ENCODE measurements at regions not wholly inside any gene's neighbourhood (a gene's known extent, or its start where the extent isn't known, plus 50 kb on each side); places are given as distances from the start of the nearest gene placed in this dataset.

DNA sequence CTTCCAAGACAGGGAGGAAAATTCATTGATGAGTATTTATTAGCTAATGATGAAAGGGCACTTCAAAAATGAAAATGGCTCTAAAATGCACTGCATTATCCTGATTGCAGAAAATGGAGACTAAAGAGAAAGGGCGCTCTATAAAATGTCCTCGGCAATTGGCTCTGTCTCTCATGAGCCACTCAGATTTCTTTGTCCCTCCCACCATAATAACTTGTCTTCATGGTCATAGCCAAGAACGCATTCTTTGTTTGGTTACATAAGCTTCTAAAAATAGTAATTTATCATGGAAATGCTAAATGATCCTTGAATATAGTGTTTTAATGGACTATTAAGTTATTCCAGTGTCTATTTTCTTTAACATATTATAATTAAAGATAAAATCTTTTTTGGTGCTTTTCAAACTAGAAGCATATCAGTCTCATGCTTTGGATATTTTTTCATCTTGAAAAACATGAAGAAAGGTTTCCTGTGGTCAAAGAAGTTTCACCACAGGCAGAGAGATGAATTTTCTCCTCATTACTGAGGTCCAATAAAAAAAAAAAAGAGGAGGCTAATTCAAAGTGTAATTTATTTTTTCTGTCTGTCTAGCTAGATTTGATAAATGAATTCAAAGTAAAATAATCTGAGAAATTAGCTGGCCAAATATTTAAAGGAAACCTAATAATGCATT, 238.1 kb upstream of the BLID start:
- 52% methylated on average over 3 of the region's 3 CpGs for WGBS
- H3K4me1 ChIP-seq (ENCODE audit: insufficient read depth): no peaks in the 10 kb centered on the region
- no peaks in the 10 kb centered on the region for H3K36me3 ChIP-seq (ENCODE audit: insufficient read depth)
- H3K27ac ChIP-seq (ENCODE audit: low read depth): no peak overlapping the region
- DNase-seq (ENCODE audit: extremely low spot score): no peak
- no peak overlapping the region for H3K4me3 ChIP-seq (ENCODE audit: low read depth, low read length)

DNA sequence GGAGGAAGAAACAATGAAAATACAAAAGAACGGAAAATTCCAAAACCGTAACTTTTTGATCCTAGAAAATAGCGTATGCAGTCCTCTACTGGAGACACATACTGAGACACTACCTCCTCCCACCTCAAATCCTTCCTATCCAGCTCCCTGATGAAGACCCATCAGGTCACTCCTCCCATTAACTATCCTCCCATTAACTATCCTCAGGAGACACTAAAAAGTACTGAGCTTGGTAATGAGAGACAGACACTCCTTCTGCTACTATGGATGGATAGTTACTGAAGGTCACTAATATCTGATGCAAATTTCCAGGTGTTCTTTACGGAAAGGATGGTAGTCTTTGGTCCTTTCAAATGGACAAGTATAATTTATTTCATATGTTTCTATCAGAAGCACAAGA, 237.5 kb upstream of the BLID start:
- Histone ChIP-seq H3K4me3 (ENCODE audit: low read depth, low read length) (no peak overlapping the region), H3K27ac (ENCODE audit: low read depth) (no peak overlapping the region)
- 92% methylated on average over 4 of the region's 4 CpGs for WGBS

GRCh38 chr11:122348659-122349409, 232.8 kb upstream of the BLID start:
- WGBS: 47% methylated on average over 9 of the region's 9 CpGs
- Histone ChIP-seq H3K27ac (ENCODE audit: low read depth) (no peak overlapping the region), H3K4me1 (ENCODE audit: insufficient read depth) (no peaks in the 10 kb centered on the region), H3K4me3 (ENCODE audit: low read depth, low read length) (no peak overlapping the region), H3K36me3 (ENCODE audit: insufficient read depth) (no peaks in the 10 kb centered on the region)
- no peak for DNase-seq (ENCODE audit: extremely low spot score)

More for the DNA sequence above, 237.5 kb upstream of the BLID start:
- H3K4me1 ChIP-seq (ENCODE audit: insufficient read depth): no peaks in the 10 kb centered on the region
- H3K36me3 ChIP-seq (ENCODE audit: insufficient read depth): no peaks in the 10 kb centered on the region
- no peak for DNase-seq (ENCODE audit: extremely low spot score)

DNA sequence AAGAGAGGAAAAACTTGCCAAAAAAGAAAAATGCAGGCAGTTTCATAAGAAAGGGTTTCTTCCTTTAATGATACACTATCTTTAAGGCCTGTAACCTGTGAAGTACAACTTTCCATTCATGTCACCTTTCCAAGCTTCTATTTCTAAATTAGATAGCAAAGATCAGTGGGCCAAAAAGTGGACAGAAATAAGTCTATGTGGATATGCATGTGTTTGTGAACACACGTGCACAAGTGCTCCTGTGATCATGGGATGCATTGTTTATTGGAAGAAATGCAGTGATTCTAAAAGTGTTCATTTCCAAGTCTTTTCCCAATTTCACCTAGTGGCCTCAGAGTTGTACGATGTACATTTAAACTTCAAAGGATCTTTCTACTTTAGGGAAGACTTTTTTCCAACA, 230.0 kb upstream of the BLID start:
- no peak overlapping the region for H3K4me3 ChIP-seq (ENCODE audit: low read depth, low read length)
- no peak for DNase-seq (ENCODE audit: extremely low spot score)
- H3K27ac ChIP-seq (ENCODE audit: low read depth): no peak overlapping the region
- H3K36me3 ChIP-seq (ENCODE audit: insufficient read depth): no peaks in the 10 kb centered on the region
- H3K4me1 ChIP-seq (ENCODE audit: insufficient read depth): no peaks in the 10 kb centered on the region
- 80% methylated on average over 2 of the region's 2 CpGs for WGBS

GRCh38 chr11:122345586-122345985, 229.6 kb upstream of the BLID start:
- Histone ChIP-seq H3K4me3 (ENCODE audit: low read depth, low read length) (no peak overlapping the region), H3K27ac (ENCODE audit: low read depth) (no peak overlapping the region), H3K36me3 (ENCODE audit: insufficient read depth) (no peaks in the 10 kb centered on the region), H3K4me1 (ENCODE audit: insufficient read depth) (no peaks in the 10 kb centered on the region)
- 77% methylated on average over 7 of the region's 7 CpGs for WGBS
- DNase-seq (ENCODE audit: extremely low spot score): no peak

GRCh38 chr11:122344215-122344614, 228.2 kb upstream of the BLID start:
- H3K36me3 ChIP-seq (ENCODE audit: insufficient read depth): no peaks in the 10 kb centered on the region
- DNase-seq (ENCODE audit: extremely low spot score): no peak
- WGBS: 19% methylated on average over 3 of the region's 3 CpGs
- H3K27ac ChIP-seq (ENCODE audit: low read depth): no peak overlapping the region
- H3K4me1 ChIP-seq (ENCODE audit: insufficient read depth): no peaks in the 10 kb centered on the region
- no peak overlapping the region for H3K4me3 ChIP-seq (ENCODE audit: low read depth, low read length)

DNA sequence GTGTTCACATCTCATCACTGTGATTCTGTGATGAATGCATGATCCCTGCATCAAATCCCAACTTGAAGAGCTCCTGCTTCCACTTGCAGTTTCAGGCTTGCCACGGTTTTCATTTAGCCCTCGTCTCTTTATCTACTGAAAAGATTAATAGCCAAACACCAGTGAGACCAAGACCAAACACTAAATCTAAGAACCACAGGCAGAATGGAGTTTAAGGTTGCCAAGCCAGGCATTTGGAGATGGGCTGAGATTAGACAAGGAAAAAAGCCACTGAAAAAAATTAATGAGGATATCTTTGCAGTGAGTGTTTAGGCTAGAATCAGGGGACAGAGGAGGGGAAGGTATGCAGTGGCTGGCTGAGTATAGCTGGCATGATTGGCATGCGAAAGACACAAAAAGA, 227.2 kb upstream of the BLID start:
- 48% methylated on average over 3 of the region's 3 CpGs for WGBS
- Histone ChIP-seq H3K36me3 (ENCODE audit: insufficient read depth) (no peaks in the 10 kb centered on the region), H3K4me3 (ENCODE audit: low read depth, low read length) (no peak overlapping the region), H3K27ac (ENCODE audit: low read depth) (no peak overlapping the region), H3K4me1 (ENCODE audit: insufficient read depth) (no peaks in the 10 kb centered on the region)
- no peak for DNase-seq (ENCODE audit: extremely low spot score)

GRCh38 chr11:122342089-122342744, 226.2 kb upstream of the BLID start:
- 92% methylated on average over 4 of the region's 4 CpGs for WGBS
- no peaks in the 10 kb centered on the region for H3K4me1 ChIP-seq (ENCODE audit: insufficient read depth)
- H3K4me3 ChIP-seq (ENCODE audit: low read depth, low read length): no peak overlapping the region
- DNase-seq (ENCODE audit: extremely low spot score): no peak
- H3K36me3 ChIP-seq (ENCODE audit: insufficient read depth): no peaks in the 10 kb centered on the region
- peak overlapping the region; percentile 10 for H3K27ac ChIP-seq (ENCODE audit: low read depth)

DNA sequence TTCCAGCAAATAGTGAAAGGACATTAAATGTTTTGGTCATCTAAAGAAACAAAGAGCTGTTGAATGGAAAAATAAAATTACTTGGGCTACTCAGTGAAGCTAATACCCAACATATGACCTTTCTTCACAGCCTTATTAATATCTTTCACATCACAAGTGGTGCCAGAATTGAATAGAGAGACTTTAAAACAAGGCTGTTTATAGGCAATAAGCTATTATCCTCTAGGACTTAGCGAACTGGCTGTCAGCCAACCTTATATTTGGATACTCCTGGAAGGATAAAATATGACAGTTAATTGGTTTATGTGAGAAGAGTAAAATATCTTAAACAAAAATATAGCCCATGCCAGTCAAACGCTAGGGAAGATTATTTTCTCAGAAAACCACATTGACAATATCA, 225.5 kb upstream of the BLID start:
- Histone ChIP-seq H3K4me3 (ENCODE audit: low read depth, low read length) (no peak overlapping the region), H3K36me3 (ENCODE audit: insufficient read depth) (no peaks in the 10 kb centered on the region), H3K27ac (ENCODE audit: low read depth) (no peak overlapping the region), H3K4me1 (ENCODE audit: insufficient read depth) (no peaks in the 10 kb centered on the region)
- WGBS: 32% methylated on average over 2 of the region's 2 CpGs
- peak; percentile 73 for DNase-seq (ENCODE audit: extremely low spot score)

- no peak overlapping the region for H3K4me3 ChIP-seq (ENCODE audit: low read depth, low read length)
- H3K27ac ChIP-seq (ENCODE audit: low read depth): no peak overlapping the region
- H3K36me3 ChIP-seq (ENCODE audit: insufficient read depth): no peaks in the 10 kb centered on the region
These were observed 224.7 kb upstream of the BLID start for GRCh38 chr11:122340607-122341290.

GRCh38 chr11:122339436-122340060, 223.5 kb upstream of the BLID start:
- WGBS: 53% methylated on average over 2 of the region's 2 CpGs
- no peak overlapping the region for H3K4me3 ChIP-seq (ENCODE audit: low read depth, low read length)
- no peaks in the 10 kb centered on the region for H3K4me1 ChIP-seq (ENCODE audit: insufficient read depth)
- no peak for DNase-seq (ENCODE audit: extremely low spot score)
- H3K27ac ChIP-seq (ENCODE audit: low read depth): no peak overlapping the region
- no peaks in the 10 kb centered on the region for H3K36me3 ChIP-seq (ENCODE audit: insufficient read depth)

More at GRCh38 chr11:122340607-122341290, 224.7 kb upstream of the BLID start:
- DNase-seq (ENCODE audit: extremely low spot score): no peak
- 42% methylated on average over 3 of the region's 3 CpGs for WGBS
- H3K4me1 ChIP-seq (ENCODE audit: insufficient read depth): no peaks in the 10 kb centered on the region

GRCh38 chr11:122337704-122338103, 221.7 kb upstream of the BLID start:
- H3K4me3 ChIP-seq (ENCODE audit: low read depth, low read length): no peak overlapping the region
- 64% methylated on average over 4 of the region's 4 CpGs for WGBS
- no peak overlapping the region for H3K27ac ChIP-seq (ENCODE audit: low read depth)
- DNase-seq (ENCODE audit: extremely low spot score): no peak
- H3K36me3 ChIP-seq (ENCODE audit: insufficient read depth): no peaks in the 10 kb centered on the region
- no peaks in the 10 kb centered on the region for H3K4me1 ChIP-seq (ENCODE audit: insufficient read depth)

DNA sequence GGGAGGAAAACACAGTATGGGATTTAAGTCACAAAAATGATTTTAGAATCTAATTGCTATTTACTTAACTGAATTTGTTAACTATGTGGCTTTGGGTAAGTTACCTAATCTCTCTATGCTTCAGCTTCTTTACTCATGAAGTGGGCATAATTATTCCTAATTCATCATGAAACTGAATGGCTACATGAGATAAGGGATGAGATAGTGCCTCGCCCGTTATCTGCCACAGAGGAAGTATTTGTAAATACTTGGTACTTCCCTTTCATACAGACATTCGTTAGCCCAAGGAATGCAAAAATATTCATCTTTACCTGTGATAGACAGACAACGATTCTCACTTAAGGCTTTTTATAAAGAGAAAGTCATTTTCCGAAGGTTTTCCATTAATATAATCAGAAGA, 221.2 kb upstream of the BLID start:
- no peak for DNase-seq (ENCODE audit: extremely low spot score)
- Histone ChIP-seq H3K36me3 (ENCODE audit: insufficient read depth) (no peaks in the 10 kb centered on the region), H3K27ac (ENCODE audit: low read depth) (no peak overlapping the region), H3K4me1 (ENCODE audit: insufficient read depth) (no peaks in the 10 kb centered on the region), H3K4me3 (ENCODE audit: low read depth, low read length) (no peak overlapping the region)
- WGBS: 68% methylated on average over 5 of the region's 5 CpGs

Data from urinary bladder (tissue), 3 donors.